Ovary (tissue), 7 donors: ENCODE measurements at regions not wholly inside any gene's neighbourhood (a gene's known extent, or its start where the extent isn't known, plus 50 kb on each side); places are given as distances from the start of the nearest gene placed in this dataset.

Experiments used
- DNase-seq, 5 donors: peaks; one replicate each; pipeline ENCODE4 v3.0.0-alpha.2; 2019 to 2020
- H3K27ac ChIP-seq, 2 donors: fragments of 200-600 bp; one replicate each; pipeline versions ENCODE4 v1.5.1 to v1.8.0; 2019 to 2022
- H3K27me3 ChIP-seq: fragments of 200-600 bp; one replicate; pipeline ENCODE4 v1.8.0; 2022
- H3K36me3 ChIP-seq: fragments of 200-600 bp; sonication (generic); one replicate; pipeline ENCODE4 v1.5.1; 2019
- H3K4me1 ChIP-seq: one replicate; pipeline ENCODE4 v1.8.1; 2013; ENCODE audit warnings: mild to moderate bottlenecking, moderate library complexity; ENCODE audit not compliant: insufficient read depth
- H3K4me3 ChIP-seq: fragments of 200-600 bp; sonication (generic); one replicate; pipeline ENCODE4 v1.5.1; 2017
- H3K9me3 ChIP-seq, 2 donors: fragments of 200-600 bp in 1 of 2; sonication (generic) in 1 of 2; one replicate each; pipeline versions ENCODE4 v1.5.1 to v1.8.1; 2013 to 2019; ENCODE audit warnings: mild to moderate bottlenecking in 1 of 2, moderate library complexity in 1 of 2
- CTCF ChIP-seq, 3 donors: fragments of 450-650 bp in 2 of 3; fragments of 200-600 bp in 1 of 3; IDR thresholded peaks; one replicate each; pipeline versions ENCODE4 v1.5.1 to v1.8.0; 2016 to 2022; ENCODE audit warnings: antibody characterized with exemption in 3 of 3, mild to moderate bottlenecking in 1 of 3
- EP300 ChIP-seq: sonication (generic); formaldehyde crosslinking; IDR thresholded peaks from one replicate; pipeline ENCODE4 v1.6.1; 2017; ENCODE audit warnings: antibody characterized with exemption
- POLR2A ChIP-seq: fragments of 450-650 bp; IDR thresholded peaks from one replicate; pipeline ENCODE4 v1.6.1; 2017; ENCODE audit warnings: antibody characterized with exemption, mild to moderate bottlenecking, moderate library complexity
- WGBS, 3 donors: extraction: QIAGEN DNeasy Blood & Tissue Kit in 1 of 3; methylation state at CpG; one replicate each; pipeline versions ENCODE4 v1.1.5 to v1.1.7; 2013 to 2017; 5-methylcytosine and 5-hydroxymethylcytosine counted together
- intact Hi-C, 4 donors: fragments of 100-400 bp; cut with DNase I; formaldehyde crosslinking; loops; one replicate each; pipeline versions ENCODE4 v1.11.0 to v1.15.1; 2022 to 2023
- donor health status: DM: no; HTN: no; CAD: no; lungs with moderate emphysema.
- donor health status: DM: no; HTN: no; CAD: no.
- donor health status: Bipolar disorder and iron deficiency.
- donor health status: DM: no; HTN: no; CAD: no.
- donor health status: DM: yes; HTN: yes; CAD: no.

DNA sequence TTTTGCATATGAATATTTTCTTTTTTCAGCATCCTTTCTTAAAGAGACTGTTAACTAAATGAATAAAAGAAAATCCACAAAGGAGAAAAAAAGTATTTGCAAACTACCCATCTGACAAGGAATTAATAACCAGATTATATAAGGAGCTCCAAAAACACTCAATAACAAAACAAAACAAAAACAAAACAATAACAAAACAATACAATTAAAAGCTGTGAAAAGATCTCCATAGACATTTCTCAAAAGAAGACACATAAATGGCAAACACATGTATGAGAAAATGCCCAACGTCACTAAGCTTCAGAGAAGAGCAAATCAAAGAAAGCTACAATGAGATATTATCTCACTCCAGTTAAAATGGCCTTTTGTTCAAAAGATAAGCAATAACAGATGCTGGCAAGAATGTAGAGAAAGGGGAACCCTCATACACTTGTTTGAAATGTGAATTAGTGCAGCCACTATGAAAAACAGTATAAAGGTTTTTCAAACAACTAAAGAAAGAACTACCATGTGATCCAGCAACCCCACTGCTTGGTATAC lies 1310.0 kb upstream of the EYS start:
- no peaks in the 10 kb centered on the region for H3K9me3 ChIP-seq
- no peak overlapping the region for H3K4me3 ChIP-seq
- DNase-seq: no peak
- H3K36me3 ChIP-seq: no peaks in the 10 kb centered on the region
- H3K27me3 ChIP-seq: no peaks in the 10 kb centered on the region
- no peak overlapping the region for H3K27ac ChIP-seq
- 60 to 85% (median 73%) methylated on average over 1 of the region's 1 CpG for WGBS, 3 donors
- H3K4me1 ChIP-seq: no peaks in the 10 kb centered on the region
- TF ChIP-seq POLR2A (no peak), EP300 (no peak), CTCF (IDR thresholded peaks at IDR 0.05) (no peak)
- intact Hi-C loops: loop anchor here in 1 of 4 donors (10.0 kb wide), 1 partner anchor 388 kb away; no protein-coding TSS in a partner anchor

DNA sequence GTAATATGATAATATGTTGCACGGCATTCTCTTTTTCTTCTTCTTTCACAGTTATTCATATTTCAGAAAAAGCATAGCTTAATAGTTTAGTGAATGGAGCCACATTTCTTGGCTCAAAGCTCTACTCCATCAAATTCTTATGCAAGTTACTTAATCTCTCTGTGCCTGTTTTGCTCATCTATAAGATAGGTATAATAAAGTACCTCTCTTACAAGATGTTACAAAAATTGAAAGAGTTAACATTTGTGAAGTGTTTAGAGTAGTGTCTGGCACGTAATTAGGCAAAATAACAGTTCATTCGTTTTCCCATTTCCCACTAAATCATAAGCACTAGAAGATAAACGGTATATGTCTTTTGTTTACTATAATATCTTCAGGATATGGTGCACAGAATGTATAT lies 1304.4 kb upstream of the EYS start:
- Histone ChIP-seq H3K36me3 (no peaks in the 10 kb centered on the region), H3K9me3 (no peaks in the 10 kb centered on the region), H3K27me3 (no peaks in the 10 kb centered on the region), H3K4me3 (no peak overlapping the region), H3K27ac (no peak overlapping the region), H3K4me1 (no peaks in the 10 kb centered on the region)
- intact Hi-C loops: loop anchor here in 1 of 4 donors (10.0 kb wide), 1 partner anchor 393 kb away; no protein-coding TSS in a partner anchor
- WGBS, 3 donors: 46 to 64% (median 64%) methylated on average over 4 of the region's 4 CpGs
- no peak for TF ChIP-seq EP300
- TF ChIP-seq CTCF (IDR thresholded peaks at IDR 0.05): no peak
- no peak for TF ChIP-seq POLR2A
- no peak for DNase-seq

DNA sequence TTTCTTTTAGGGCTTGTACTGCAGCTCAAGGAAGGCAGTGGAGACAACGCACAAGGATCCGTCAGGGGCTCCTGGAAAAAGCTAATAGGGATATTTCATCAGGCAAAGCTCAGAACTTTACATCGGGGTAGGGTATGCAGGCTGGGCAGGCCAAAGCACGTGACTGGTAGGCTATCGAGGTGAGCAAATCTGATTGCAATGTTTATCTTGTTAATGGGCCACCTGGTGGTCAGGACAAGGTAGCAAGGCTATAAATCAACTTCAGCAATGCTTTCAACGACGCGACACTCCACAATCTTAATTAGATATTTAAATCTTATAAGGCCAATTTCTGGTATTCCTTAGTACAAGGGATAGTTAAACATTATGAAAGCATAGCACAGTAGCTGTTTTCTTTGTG lies 1302.8 kb upstream of the EYS start:
- 60 to 71% (median 68%) methylated on average over 8 of the region's 8 CpGs for WGBS, 3 donors
- Histone ChIP-seq H3K9me3 (no peaks in the 10 kb centered on the region), H3K4me1 (no peaks in the 10 kb centered on the region), H3K27me3 (no peaks in the 10 kb centered on the region), H3K36me3 (no peaks in the 10 kb centered on the region), H3K4me3 (no peak overlapping the region), H3K27ac (no peak overlapping the region)
- intact Hi-C loops: loop anchor here in 2 of 4 donors (5.0 to 10.0 kb wide), 2 partner anchors 395 to 1638 kb away; no protein-coding TSS in a partner anchor
- TF ChIP-seq EP300 (no peak), CTCF (IDR thresholded peaks at IDR 0.05) (no peak), POLR2A (no peak)
- no peak for DNase-seq

DNA sequence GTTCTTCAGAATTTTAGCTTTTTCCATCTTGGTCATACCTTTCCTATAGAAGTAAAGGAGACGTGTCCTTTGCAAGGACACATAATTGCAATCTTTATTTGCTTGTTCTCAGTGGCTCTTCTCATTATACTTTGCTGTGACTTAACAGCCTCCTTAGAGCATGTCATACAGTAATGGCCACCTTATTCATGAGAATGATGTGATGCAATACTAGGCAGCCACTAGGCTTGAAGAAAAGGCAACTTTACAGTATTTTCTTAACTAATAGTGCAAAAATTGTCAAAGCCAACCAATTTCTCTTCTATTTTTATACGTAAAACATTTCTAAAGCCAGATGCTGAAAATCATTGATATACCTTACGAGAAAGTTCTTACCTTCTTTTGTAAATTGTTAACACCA lies 1296.8 kb upstream of the EYS start:
- intact Hi-C loops: no loop called here
- Histone ChIP-seq H3K4me3 (no peak overlapping the region), H3K9me3 (no peaks in the 10 kb centered on the region), H3K36me3 (no peaks in the 10 kb centered on the region), H3K27me3 (no peaks in the 10 kb centered on the region), H3K4me1 (no peaks in the 10 kb centered on the region), H3K27ac (no peak overlapping the region)
- no peak for DNase-seq
- no peak for TF ChIP-seq POLR2A
- TF ChIP-seq CTCF (IDR thresholded peaks at IDR 0.05): no peak
- no peak for TF ChIP-seq EP300
- WGBS, 3 donors: 83 to 92% (median 88%) methylated on average over 3 of the region's 3 CpGs
